K562 (cell line): ENCODE measurements at regions not wholly inside any gene's neighbourhood (a gene's known extent, or its start where the extent isn't known, plus 50 kb on each side); places are given as distances from the start of the nearest gene placed in this dataset.

Source experiments
- ATAC-seq: fragments of 200-7000 bp; cut with Tn5 transposase; 3 replicates; pipeline ENCODE4 v1.9.1; 2020; ENCODE audit warnings: moderate library complexity
- BruUV-seq: library from RNA; stranded (reverse); fragments of 400-500 nt; replicated peaks from 2 replicates; lab custom pipeline; 2021; lab: Mats Ljungman, UMichigan
- CTCF ChIA-PET: fragments of 300-600 bp; formaldehyde crosslinking; extraction: SDS; loops from one replicate; lab custom pipeline; 2021; ENCODE audit warnings: low intra/inter-chr PET ratio; lab: Yijun Ruan, JAX
- POLR2A ChIA-PET: fragments of 300-600, 350-650 bp; sonication (Branson Sonifier 250); formaldehyde crosslinking; extraction: SDS; loops from one replicate; lab custom pipeline; 2021; ENCODE audit warnings: antibody characterized with exemption, inconsistent platforms; lab: Yijun Ruan, JAX
- DNase-seq, 4 experiments: peaks; one replicate each; pipeline versions ENCODE4 v3.0.0 to v3.0.0-alpha.2; 2011 to 2018; ENCODE audit warnings: low spot score in 3 of 4, mixed read lengths in 3 of 4; ENCODE audit errors: extremely low read depth in 1 of 4
- FAIRE-seq: peaks from 2 replicates; lab custom pipeline; 2011; peaks lifted over from hg19 to GRCh38; lab: Jason Lieb, UNC
- H2AFZ ChIP-seq: 2 replicates; pipeline ENCODE4 v1.6.0; 2011; ENCODE audit warnings: low read depth, low read length, control low read depth, inconsistent platforms
- H3K27ac ChIP-seq: fragments of 200-600 bp; 3 replicates; pipeline ENCODE4 v1.8.0; 2011; ENCODE audit warnings: low read depth, mild to moderate bottlenecking, control low read depth, inconsistent platforms, low read length, moderate library complexity, mixed read lengths; ENCODE audit errors: extremely low read depth
- H3K27me3 ChIP-seq, 2 experiments: fragments of 300-600 bp in 1 of 2; 2 replicates in 1 of 2; 3 replicates in 1 of 2; pipeline versions ENCODE4 v1.6.0 to v1.8.0; 2011; ENCODE audit warnings: inconsistent platforms in 2 of 2, low read length in 2 of 2, mild to moderate bottlenecking in 1 of 2, mixed read lengths in 1 of 2, moderate library complexity in 1 of 2; ENCODE audit not compliant: control insufficient read depth in 2 of 2, insufficient read depth in 2 of 2
- H3K36me3 ChIP-seq: fragments of 300-600 bp; 3 replicates; pipeline ENCODE4 v1.8.0; 2011; ENCODE audit warnings: mild to moderate bottlenecking, low read length, inconsistent platforms; ENCODE audit not compliant: control insufficient read depth, insufficient read depth
- H3K4me1 ChIP-seq, 2 experiments: fragments of 200-600 bp in 1 of 2; replicated peaks in 1 of 2; 2 replicates in 1 of 2; 3 replicates in 1 of 2; pipeline versions ENCODE4 v1.5.1 to v1.8.0; 2011; ENCODE audit warnings: inconsistent platforms in 2 of 2, low read length in 2 of 2, mild to moderate bottlenecking in 1 of 2, mixed read lengths in 1 of 2, moderate library complexity in 1 of 2; ENCODE audit not compliant: control insufficient read depth in 2 of 2, insufficient read depth in 2 of 2
- H3K4me2 ChIP-seq: 2 replicates; pipeline ENCODE4 v1.6.1; 2011; ENCODE audit warnings: low read length, control low read depth, inconsistent platforms, mixed read lengths; ENCODE audit not compliant: insufficient read depth
- H3K4me3 ChIP-seq: fragments of 200-600 bp; sonication (generic), shearing (Covaris generic); 2 replicates; pipeline ENCODE4 v1.5.1; 2016; ENCODE audit warnings: control low read depth, inconsistent platforms
- H3K79me2 ChIP-seq: fragments of 200-600 bp; 3 replicates; pipeline ENCODE4 v1.8.0; 2011; ENCODE audit warnings: low read length, inconsistent platforms; ENCODE audit not compliant: control insufficient read depth, insufficient read depth
- H3K9ac ChIP-seq, 2 experiments: 2 replicates each; pipeline versions ENCODE4 v1.6.0 to v1.6.1; 2011; ENCODE audit warnings: low read depth in 2 of 2, low read length in 2 of 2, control low read depth in 1 of 2, inconsistent platforms in 1 of 2, mild to moderate bottlenecking in 1 of 2, mixed read lengths in 1 of 2; ENCODE audit not compliant: insufficient read depth in 1 of 2
- H3K9me1 ChIP-seq: one replicate; pipeline ENCODE4 v1.6.0; 2011; ENCODE audit warnings: inconsistent platforms, mild to moderate bottlenecking, low read length, moderate library complexity; ENCODE audit not compliant: control insufficient read depth, insufficient read depth
- H3K9me3 ChIP-seq: replicated peaks from 2 replicates; pipeline ENCODE4 v1.5.1; 2011; ENCODE audit warnings: low read depth, low read length, inconsistent platforms; ENCODE audit not compliant: control insufficient read depth, insufficient read depth
- H4K20me1 ChIP-seq: replicated peaks from 2 replicates; pipeline ENCODE4 v1.6.1; 2011; ENCODE audit warnings: low read length, inconsistent platforms, mixed read lengths; ENCODE audit not compliant: control insufficient read depth, insufficient read depth
- CBX2 ChIP-seq: fragments of 200-600 bp; sonication (generic); IDR thresholded peaks from one replicate; pipeline ENCODE4 v1.6.1; 2012; ENCODE audit warnings: mild to moderate bottlenecking, low read length, inconsistent platforms; ENCODE audit not compliant: insufficient read depth, poor library complexity, severe bottlenecking
- CHCHD3 ChIP-seq: fragments of 250-450 bp; sonication (Bioruptor Pico); IDR thresholded peaks from 2 replicates; pipeline ENCODE4 v2.1.2; 2022; ENCODE audit warnings: mild to moderate bottlenecking
- EZH2 ChIP-seq: IDR thresholded peaks from 2 replicates; pipeline ENCODE4 v1.6.1; 2012; ENCODE audit warnings: low read depth, mild to moderate bottlenecking, inconsistent platforms, low read length, borderline replicate concordance
- IRF2 ChIP-seq: sonication (generic); formaldehyde crosslinking; IDR thresholded peaks from 2 replicates; pipeline ENCODE4 v1.8.1; 2022; ENCODE audit warnings: mild to moderate bottlenecking, missing genetic modification reagents
- KHSRP ChIP-seq: fragments of 450-650 bp; IDR thresholded peaks from 2 replicates; pipeline ENCODE4 v1.6.1; 2017
- L3MBTL2 ChIP-seq: fragments of 450-650 bp; IDR thresholded peaks from 2 replicates; pipeline ENCODE4 v1.6.1; 2016; ENCODE audit warnings: mild to moderate bottlenecking, moderate library complexity
- SETDB1 ChIP-seq: IDR thresholded peaks from one replicate; pipeline ENCODE4 v1.6.1; 2012; ENCODE audit warnings: low read length, control low read depth, inconsistent platforms
- TEAD2 ChIP-seq: fragments of 450-650 bp; IDR thresholded peaks from 2 replicates; pipeline ENCODE4 v1.6.1; 2016; ENCODE audit warnings: missing genetic modification characterization, control low read depth, missing compliant biosample characterization
- ZFP36 ChIP-seq: fragments of 150-350 bp; IDR thresholded peaks from 2 replicates; pipeline ENCODE4 v1.6.1; 2018; ENCODE audit warnings: low read length, low read depth; ENCODE audit not compliant: partially characterized antibody
- ZNF583 ChIP-seq: fragments of 250-450 bp; sonication (Bioruptor Pico); IDR thresholded peaks from 2 replicates; pipeline ENCODE4 v1.4.0; 2020
- WGBS: fragments of 100-300 bp; shearing (Covaris generic); methylation state at CpG from one replicate; pipeline ENCODE4 v1.1.6; 2016; ENCODE audit warnings: low coverage, mixed read lengths; ENCODE audit not compliant: insufficient coverage; ENCODE audit errors: missing lambda C conversion rate; 5-methylcytosine and 5-hydroxymethylcytosine counted together
- in situ Hi-C: fragments of 300-500 bp; cut with MboI; formaldehyde crosslinking; loops from 4 replicates; pipeline ENCODE4 v1.15.0; 2018; ENCODE audit warnings: inconsistent platforms, mixed read lengths
- intact Hi-C: fragments of 100-400 bp; cut with micrococcal nuclease; formaldehyde crosslinking; loops from 2 replicates; pipeline ENCODE4 v1.14.2; 2022

DNA sequence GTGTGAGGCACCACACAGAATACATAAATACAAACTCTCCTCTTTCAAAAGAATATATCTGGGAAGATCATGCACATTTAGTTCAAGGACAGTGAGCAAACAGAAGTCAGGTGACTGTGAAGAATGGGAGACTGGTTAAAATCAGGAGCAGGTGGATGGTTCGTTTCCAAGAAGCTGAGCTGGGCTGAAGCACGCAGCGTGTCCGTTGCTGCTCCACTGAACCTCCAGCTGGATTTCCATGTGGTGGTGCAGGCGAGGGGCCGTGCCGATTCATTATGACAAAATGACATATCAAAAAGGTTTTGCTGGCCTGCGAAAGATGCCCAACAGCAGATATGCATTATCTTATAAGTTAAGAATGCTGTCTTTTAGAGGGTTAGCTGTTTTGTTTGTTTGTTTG, 66.0 kb downstream of the OLIG1 start:
- no peaks in the 10 kb centered on the region for H3K36me3 ChIP-seq
- H3K79me2 ChIP-seq: no peaks in the 10 kb centered on the region
- no peak overlapping the region for H3K27ac ChIP-seq
- DNase-seq: no peak
- H2AFZ ChIP-seq: no peak overlapping the region
- POLR2A ChIA-PET: no interaction called here
- H4K20me1 ChIP-seq: no peaks in the 10 kb centered on the region
- no peak overlapping the region for H3K4me3 ChIP-seq
- FAIRE-seq: peak; percentile 32
- TF ChIP-seq L3MBTL2: 0 out of 2 replicates have a peak, but pooled peaks have one; percentile 20
- TF ChIP-seq EZH2: peak; percentile 34; the same call in 1 of the 2 replicates
- TF ChIP-seq CBX2: peak; percentile 72
- no peak for TF ChIP-seq IRF2 (CRISPR knock-in tag)
- no peak for TF ChIP-seq ZNF583 (CRISPR knock-in tag)
- in situ Hi-C loops (no loop called here), intact Hi-C loops (no loop called here)
- BruUV-seq: no TSS peak
- no peak for ATAC-seq
- peaks cover 44 to 56% of the 10 kb centered on the region in 2 experiments for H3K27me3 ChIP-seq
- no peaks in the 10 kb centered on the region for H3K9me3 ChIP-seq
- 7% methylated on average over 8 of the region's 8 CpGs for WGBS
- CTCF ChIA-PET: no interaction called here
- H3K9ac ChIP-seq: no peak overlapping the region
- 0 out of 5 replicates have a peak, but pooled peaks cover 0 to 2% of the 10 kb centered on the region in 2 experiments for H3K4me1 ChIP-seq
- no peaks in the 10 kb centered on the region for H3K9me1 ChIP-seq
- H3K4me2 ChIP-seq: no peak overlapping the region; the same call in 1 of the 2 replicates

DNA sequence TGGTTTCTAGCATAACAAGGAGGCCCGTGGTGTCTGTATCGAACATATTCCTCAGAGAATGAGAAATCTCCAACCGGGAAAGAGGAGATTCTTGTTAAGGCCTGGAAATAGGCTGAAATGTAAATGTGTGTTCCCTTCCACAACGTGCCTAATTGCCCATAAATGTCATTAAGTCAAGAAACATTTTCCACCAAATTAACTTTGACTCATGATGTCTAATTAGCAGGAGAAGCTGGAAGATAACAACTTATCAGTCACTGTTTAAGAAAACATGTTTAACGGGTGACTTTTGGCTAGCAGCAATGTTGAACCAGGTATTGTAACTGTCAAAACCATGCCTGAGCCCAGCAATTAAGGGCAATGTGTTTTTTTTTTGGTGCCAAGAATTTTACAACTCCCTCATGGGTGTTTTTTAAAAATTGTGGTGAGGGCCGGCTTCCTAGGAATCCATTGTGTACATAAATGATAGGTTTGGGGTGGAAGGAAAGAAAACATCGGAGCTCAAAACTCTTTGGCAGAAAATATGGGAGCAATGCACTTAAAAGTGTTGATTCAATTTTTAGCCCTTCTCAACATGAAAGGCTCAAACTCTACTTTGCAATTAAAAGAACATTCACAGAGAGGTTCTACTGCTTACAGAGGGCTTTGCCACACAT, 67.0 kb downstream of the OLIG1 start:
- CTCF ChIA-PET: no interaction called here
- H3K4me1 ChIP-seq: 0 out of 5 replicates have a peak, but pooled peaks cover 0 to 2% of the 10 kb centered on the region in 2 experiments
- FAIRE-seq (no peak), DNase-seq (no peak), ATAC-seq (no peak)
- in situ Hi-C loops: no loop called here
- H3K4me2 ChIP-seq: no peak overlapping the region
- peaks cover 40 to 50% of the 10 kb centered on the region in 2 experiments for H3K27me3 ChIP-seq
- no peaks in the 10 kb centered on the region for H3K36me3 ChIP-seq
- no peak overlapping the region for H3K4me3 ChIP-seq
- WGBS: 1% methylated on average over 7 of the region's 7 CpGs
- no peak overlapping the region for H2AFZ ChIP-seq
- no peaks in the 10 kb centered on the region for H3K9me1 ChIP-seq
- H3K9ac ChIP-seq: no peak overlapping the region
- no peaks in the 10 kb centered on the region for H3K9me3 ChIP-seq
- TF ChIP-seq ZFP36 (no peak), KHSRP (no peak), TEAD2 (tag) (no peak), SETDB1 (no peak), CHCHD3 (no peak)
- POLR2A ChIA-PET: no interaction called here
- no peaks in the 10 kb centered on the region for H3K79me2 ChIP-seq
- intact Hi-C loops: no loop called here
- no peak overlapping the region for H3K27ac ChIP-seq
- H4K20me1 ChIP-seq: no peaks in the 10 kb centered on the region
- no TSS peak for BruUV-seq
